ENCODE measurements at regions not wholly inside any gene's neighbourhood (a gene's known extent, or its start where the extent isn't known, plus 50 kb on each side); places are given as distances from the start of the nearest gene placed in this dataset.

- no peak for DNase-seq (ENCODE audit: low read depth)
- TF ChIP-seq CTCF (IDR thresholded peaks at IDR 0.05; ENCODE audit: control insufficient read depth, insufficient read depth, low read depth, low read length, missing control alignments), result no peak
- no peak overlapping the region for H3K4me3 ChIP-seq (ENCODE audit: control insufficient read depth, low read depth, low read length)
Observed at GRCh38 chr20:56843386-56843785, 214.3 kb downstream of the TFAP2C start.

GRCh38 chr20:56843817-56844216 lies 214.7 kb downstream of the TFAP2C start:
- H3K4me3 ChIP-seq (ENCODE audit: control insufficient read depth, low read depth, low read length), result no peak overlapping the region
- peak; percentile 10 for TF ChIP-seq CTCF (IDR thresholded peaks at IDR 0.05; ENCODE audit: control insufficient read depth, insufficient read depth, low read depth, low read length, missing control alignments)
- DNase-seq (ENCODE audit: low read depth), result no peak

- no peak overlapping the region for H3K4me3 ChIP-seq (ENCODE audit: control insufficient read depth, low read depth, low read length)
- TF ChIP-seq CTCF (IDR thresholded peaks at IDR 0.05; ENCODE audit: control insufficient read depth, insufficient read depth, low read depth, low read length, missing control alignments), result no peak
- no peak for DNase-seq (ENCODE audit: low read depth)
Observed at GRCh38 chr20:56845546-56846086, 216.5 kb downstream of the TFAP2C start.

- no peak overlapping the region for H3K4me3 ChIP-seq (ENCODE audit: control insufficient read depth, low read depth, low read length)
- TF ChIP-seq CTCF (IDR thresholded peaks at IDR 0.05; ENCODE audit: control insufficient read depth, insufficient read depth, low read depth, low read length, missing control alignments), result no peak
- DNase-seq (ENCODE audit: low read depth), result no peak
Observed at GRCh38 chr20:56848561-56848960, 219.5 kb downstream of the TFAP2C start.

- TF ChIP-seq CTCF (IDR thresholded peaks at IDR 0.05; ENCODE audit: control insufficient read depth, insufficient read depth, low read depth, low read length, missing control alignments), result no peak
- no peak overlapping the region for H3K4me3 ChIP-seq (ENCODE audit: control insufficient read depth, low read depth, low read length)
- no peak for DNase-seq (ENCODE audit: low read depth)
Observed at GRCh38 chr20:56851552-56851951, 222.4 kb downstream of the TFAP2C start.

GRCh38 chr20:56855708-56856107 lies 226.6 kb downstream of the TFAP2C start:
- H3K4me3 ChIP-seq (ENCODE audit: control insufficient read depth, low read depth, low read length), result no peak overlapping the region
- no peak for DNase-seq (ENCODE audit: low read depth)
- TF ChIP-seq CTCF (IDR thresholded peaks at IDR 0.05; ENCODE audit: control insufficient read depth, insufficient read depth, low read depth, low read length, missing control alignments), result no peak

GRCh38 chr20:56857950-56858349 lies 228.8 kb downstream of the TFAP2C start:
- no peak for TF ChIP-seq CTCF (IDR thresholded peaks at IDR 0.05; ENCODE audit: control insufficient read depth, insufficient read depth, low read depth, low read length, missing control alignments)
- DNase-seq (ENCODE audit: low read depth), result no peak
- H3K4me3 ChIP-seq (ENCODE audit: control insufficient read depth, low read depth, low read length), result no peak overlapping the region

Data from AG09309 (cell line).